ENCODE measurements at regions not wholly inside any gene's neighbourhood (a gene's known extent, or its start where the extent isn't known, plus 50 kb on each side); places are given as distances from the start of the nearest gene placed in this dataset.

DNA sequence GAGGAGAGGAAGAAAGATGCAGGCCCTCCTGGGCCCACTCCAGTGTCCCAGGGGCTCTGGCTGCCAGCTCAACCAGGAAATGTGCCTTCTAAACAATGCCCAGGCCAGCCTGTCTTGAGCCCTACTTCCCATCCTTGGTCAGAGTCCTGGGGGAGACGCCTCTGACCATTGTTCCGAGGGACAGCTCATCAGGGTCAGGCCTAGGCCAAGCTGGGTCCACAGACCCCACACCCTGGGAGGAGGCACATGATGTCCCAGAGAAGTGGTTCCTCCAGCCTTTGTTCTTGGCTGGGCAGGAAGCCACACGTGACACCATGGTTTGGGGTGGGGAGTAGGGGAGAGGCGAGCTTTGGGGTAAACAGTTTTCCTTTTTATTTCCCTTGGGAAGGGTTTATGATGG is 102.5 kb downstream of the EFNB1 start:
- H3K27me3 ChIP-seq (ENCODE audit: control insufficient read depth, insufficient read depth, low read length): no peaks in the 10 kb centered on the region
- H3K9me3 ChIP-seq (ENCODE audit: control insufficient read depth, insufficient read depth, low read depth, low read length): no peaks in the 10 kb centered on the region
- no peaks in the 10 kb centered on the region for H3K4me1 ChIP-seq (ENCODE audit: control insufficient read depth, insufficient read depth, low read length)
- CTCF ChIA-PET: no interaction called here
- intact Hi-C loops (cut with micrococcal nuclease; ENCODE audit: unreplicated experiment): no loop called here
- no peak for TF ChIP-seq TCF7L2 (IDR thresholded peaks at IDR 0.05; ENCODE audit: low read depth, low read length)
- no peak for TF ChIP-seq POLR2AphosphoS5 (IDR thresholded peaks at IDR 0.05; ENCODE audit: low read depth, low read length)
- TF ChIP-seq, protein P1, sequence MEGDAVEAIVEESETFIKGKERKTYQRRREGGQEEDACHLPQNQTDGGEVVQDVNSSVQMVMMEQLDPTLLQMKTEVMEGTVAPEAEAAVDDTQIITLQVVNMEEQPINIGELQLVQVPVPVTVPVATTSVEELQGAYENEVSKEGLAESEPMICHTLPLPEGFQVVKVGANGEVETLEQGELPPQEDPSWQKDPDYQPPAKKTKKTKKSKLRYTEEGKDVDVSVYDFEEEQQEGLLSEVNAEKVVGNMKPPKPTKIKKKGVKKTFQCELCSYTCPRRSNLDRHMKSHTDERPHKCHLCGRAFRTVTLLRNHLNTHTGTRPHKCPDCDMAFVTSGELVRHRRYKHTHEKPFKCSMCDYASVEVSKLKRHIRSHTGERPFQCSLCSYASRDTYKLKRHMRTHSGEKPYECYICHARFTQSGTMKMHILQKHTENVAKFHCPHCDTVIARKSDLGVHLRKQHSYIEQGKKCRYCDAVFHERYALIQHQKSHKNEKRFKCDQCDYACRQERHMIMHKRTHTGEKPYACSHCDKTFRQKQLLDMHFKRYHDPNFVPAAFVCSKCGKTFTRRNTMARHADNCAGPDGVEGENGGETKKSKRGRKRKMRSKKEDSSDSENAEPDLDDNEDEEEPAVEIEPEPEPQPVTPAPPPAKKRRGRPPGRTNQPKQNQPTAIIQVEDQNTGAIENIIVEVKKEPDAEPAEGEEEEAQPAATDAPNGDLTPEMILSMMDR (IDR thresholded peaks at IDR 0.05): no peak
- TF ChIP-seq, protein P2, sequence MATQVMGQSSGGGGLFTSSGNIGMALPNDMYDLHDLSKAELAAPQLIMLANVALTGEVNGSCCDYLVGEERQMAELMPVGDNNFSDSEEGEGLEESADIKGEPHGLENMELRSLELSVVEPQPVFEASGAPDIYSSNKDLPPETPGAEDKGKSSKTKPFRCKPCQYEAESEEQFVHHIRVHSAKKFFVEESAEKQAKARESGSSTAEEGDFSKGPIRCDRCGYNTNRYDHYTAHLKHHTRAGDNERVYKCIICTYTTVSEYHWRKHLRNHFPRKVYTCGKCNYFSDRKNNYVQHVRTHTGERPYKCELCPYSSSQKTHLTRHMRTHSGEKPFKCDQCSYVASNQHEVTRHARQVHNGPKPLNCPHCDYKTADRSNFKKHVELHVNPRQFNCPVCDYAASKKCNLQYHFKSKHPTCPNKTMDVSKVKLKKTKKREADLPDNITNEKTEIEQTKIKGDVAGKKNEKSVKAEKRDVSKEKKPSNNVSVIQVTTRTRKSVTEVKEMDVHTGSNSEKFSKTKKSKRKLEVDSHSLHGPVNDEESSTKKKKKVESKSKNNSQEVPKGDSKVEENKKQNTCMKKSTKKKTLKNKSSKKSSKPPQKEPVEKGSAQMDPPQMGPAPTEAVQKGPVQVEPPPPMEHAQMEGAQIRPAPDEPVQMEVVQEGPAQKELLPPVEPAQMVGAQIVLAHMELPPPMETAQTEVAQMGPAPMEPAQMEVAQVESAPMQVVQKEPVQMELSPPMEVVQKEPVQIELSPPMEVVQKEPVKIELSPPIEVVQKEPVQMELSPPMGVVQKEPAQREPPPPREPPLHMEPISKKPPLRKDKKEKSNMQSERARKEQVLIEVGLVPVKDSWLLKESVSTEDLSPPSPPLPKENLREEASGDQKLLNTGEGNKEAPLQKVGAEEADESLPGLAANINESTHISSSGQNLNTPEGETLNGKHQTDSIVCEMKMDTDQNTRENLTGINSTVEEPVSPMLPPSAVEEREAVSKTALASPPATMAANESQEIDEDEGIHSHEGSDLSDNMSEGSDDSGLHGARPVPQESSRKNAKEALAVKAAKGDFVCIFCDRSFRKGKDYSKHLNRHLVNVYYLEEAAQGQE (IDR thresholded peaks at IDR 0.05; ENCODE audit: insufficient read depth in 1 of 2, low read depth in 2 of 2, low read length in 1 of 2): no peak
- TF ChIP-seq SIN3A (IDR thresholded peaks at IDR 0.05; ENCODE audit: borderline replicate concordance, insufficient read depth, low read depth, low read length): no peak
- no peak for DNase-seq (ENCODE audit: low read depth, low spot score)
- no peak for ATAC-seq
- in situ Hi-C loops (cut with HindIII; ENCODE audit: low pct_unique_long_range_greater_than_20kb, low sequenced_read_pairs): no loop called here
- POLR2A ChIA-PET: no interaction called here
- H3K27ac ChIP-seq (ENCODE audit: low read length): no peak overlapping the region
- H3K4me3 ChIP-seq (ENCODE audit: low read depth in 2 of 2, low read length in 2 of 2): no peak overlapping the region
- no peaks in the 10 kb centered on the region for H3K36me3 ChIP-seq (ENCODE audit: control insufficient read depth, insufficient read depth, low read length)
- no TSS peak for BruUV-seq (replicated peaks)

DNA sequence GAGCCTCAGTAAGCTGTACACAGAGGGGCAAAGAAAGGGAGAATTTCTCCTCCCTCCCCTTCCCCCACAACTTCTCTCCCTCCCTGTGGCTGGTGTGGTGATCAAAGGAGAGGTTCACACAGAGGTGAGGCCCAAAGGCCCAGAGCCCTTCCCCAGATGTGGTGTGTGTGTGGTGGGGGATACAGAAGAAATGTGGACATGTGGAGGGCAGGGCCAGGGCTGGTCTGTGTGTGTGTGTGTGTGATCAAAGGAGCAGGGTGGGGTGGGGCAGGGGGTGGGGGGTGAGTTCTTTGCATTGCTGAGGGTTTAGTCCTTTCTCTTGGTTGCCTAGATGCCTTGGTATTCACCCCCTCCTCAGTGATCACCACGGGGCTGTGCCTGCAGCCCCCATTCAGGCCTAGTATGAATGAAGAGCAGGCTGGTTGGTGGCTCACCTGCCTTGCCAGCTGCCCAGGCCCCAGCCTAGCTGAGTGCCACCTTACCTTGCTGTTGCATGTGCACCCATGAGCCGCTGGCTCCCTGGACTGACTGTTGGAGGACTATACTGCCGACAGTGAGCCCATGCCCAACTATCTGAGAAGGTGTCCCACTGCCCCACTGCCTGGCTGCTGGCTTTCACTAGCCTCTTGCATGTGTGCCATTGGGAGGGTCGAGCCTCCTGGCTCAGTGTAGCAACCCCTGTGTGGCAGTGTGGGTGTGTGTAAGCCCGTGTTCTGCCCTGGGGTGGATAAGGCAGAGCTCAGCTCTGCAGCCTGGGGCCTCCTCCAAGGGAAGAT is 101.9 kb downstream of the EFNB1 start:
- no peak overlapping the region for H3K27ac ChIP-seq (ENCODE audit: low read length)
- no peaks in the 10 kb centered on the region for H3K4me1 ChIP-seq (ENCODE audit: control insufficient read depth, insufficient read depth, low read length)
- no TSS peak for BruUV-seq (replicated peaks)
- POLR2A ChIA-PET: no interaction called here
- CTCF ChIA-PET: no interaction called here
- H3K36me3 ChIP-seq (ENCODE audit: control insufficient read depth, insufficient read depth, low read length): no peaks in the 10 kb centered on the region
- no peaks in the 10 kb centered on the region for H3K27me3 ChIP-seq (ENCODE audit: control insufficient read depth, insufficient read depth, low read length)
- no peaks in the 10 kb centered on the region for H3K9me3 ChIP-seq (ENCODE audit: control insufficient read depth, insufficient read depth, low read depth, low read length)
- in situ Hi-C loops (cut with HindIII; ENCODE audit: low pct_unique_long_range_greater_than_20kb, low sequenced_read_pairs) (no loop called here), intact Hi-C loops (cut with micrococcal nuclease; ENCODE audit: unreplicated experiment) (no loop called here)
- DNase-seq (ENCODE audit: low read depth, low spot score) (no peak), ATAC-seq (no peak)
- no peak overlapping the region for H3K4me3 ChIP-seq (ENCODE audit: low read depth in 2 of 2, low read length in 2 of 2)
- TF ChIP-seq TCF7L2 (IDR thresholded peaks at IDR 0.05; ENCODE audit: low read depth, low read length) (no peak), SIN3A (IDR thresholded peaks at IDR 0.05; ENCODE audit: borderline replicate concordance, insufficient read depth, low read depth, low read length) (no peak), POLR2AphosphoS5 (IDR thresholded peaks at IDR 0.05; ENCODE audit: low read depth, low read length) (no peak)
- TF ChIP-seq, protein P1 (IDR thresholded peaks at IDR 0.05): no peak
- TF ChIP-seq, protein P2 (IDR thresholded peaks at IDR 0.05; ENCODE audit: insufficient read depth in 1 of 2, low read depth in 2 of 2, low read length in 1 of 2): no peak
